ENCODE measurements at regions not wholly inside any gene's neighbourhood (a gene's known extent, or its start where the extent isn't known, plus 50 kb on each side); places are given as distances from the start of the nearest gene placed in this dataset.

- Mint-ChIP-seq H3K27ac (no peak overlapping the region), H3K27me3 (peaks cover 50% of the 10 kb centered on the region), H3K9me3 (peaks cover 11% of the 10 kb centered on the region), H3K4me3 (no peak overlapping the region), H3K4me1 (ENCODE audit: unreplicated experiment) (no peaks in the 10 kb centered on the region), H3K36me3 (no peaks in the 10 kb centered on the region)
- no peak for TF ChIP-seq CTCF (conservative IDR thresholded peaks at IDR 0.05)
- no peak for DNase-seq (ENCODE audit: extremely low spot score, unreplicated experiment)
Measured at GRCh38 chr15:79213650-79214049, 68.9 kb upstream of the ANKRD34C start.

DNA sequence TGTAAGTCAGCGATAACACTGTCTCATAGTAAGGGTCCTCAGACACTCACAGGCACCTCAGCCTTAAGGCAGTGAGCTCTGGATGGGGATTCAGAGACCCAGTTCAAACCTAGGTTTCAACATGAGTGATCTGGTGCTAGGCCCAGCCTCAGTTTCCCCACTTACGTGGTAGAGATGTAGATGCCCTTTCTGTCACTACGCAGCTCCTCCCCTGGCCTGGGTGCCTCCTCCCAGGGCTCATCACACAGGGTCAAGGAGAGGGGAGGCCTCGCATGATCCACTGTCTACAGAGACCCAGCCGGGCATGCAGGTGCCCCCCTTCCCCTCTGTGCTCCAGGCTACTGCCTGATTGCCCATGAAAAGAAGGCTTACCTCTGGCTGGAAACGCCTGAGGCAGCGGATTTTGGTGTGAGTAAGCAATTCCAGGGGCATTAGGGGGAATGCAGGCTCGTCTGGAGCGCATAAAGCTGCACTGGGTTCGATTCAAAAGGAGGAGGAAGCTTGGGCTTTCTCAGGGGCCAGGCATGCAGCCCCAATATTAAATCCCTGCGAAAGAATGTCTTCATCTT lies 69.8 kb upstream of the ANKRD34C start:
- Mint-ChIP-seq H3K27ac (no peak overlapping the region), H3K4me1 (ENCODE audit: unreplicated experiment) (no peaks in the 10 kb centered on the region), H3K4me3 (no peak overlapping the region), H3K9me3 (peaks cover 11% of the 10 kb centered on the region), H3K27me3 (peaks cover 57% of the 10 kb centered on the region), H3K36me3 (no peaks in the 10 kb centered on the region)
- no peak for TF ChIP-seq CTCF (conservative IDR thresholded peaks at IDR 0.05)
- DNase-seq (ENCODE audit: extremely low spot score, unreplicated experiment): no peak

DNA sequence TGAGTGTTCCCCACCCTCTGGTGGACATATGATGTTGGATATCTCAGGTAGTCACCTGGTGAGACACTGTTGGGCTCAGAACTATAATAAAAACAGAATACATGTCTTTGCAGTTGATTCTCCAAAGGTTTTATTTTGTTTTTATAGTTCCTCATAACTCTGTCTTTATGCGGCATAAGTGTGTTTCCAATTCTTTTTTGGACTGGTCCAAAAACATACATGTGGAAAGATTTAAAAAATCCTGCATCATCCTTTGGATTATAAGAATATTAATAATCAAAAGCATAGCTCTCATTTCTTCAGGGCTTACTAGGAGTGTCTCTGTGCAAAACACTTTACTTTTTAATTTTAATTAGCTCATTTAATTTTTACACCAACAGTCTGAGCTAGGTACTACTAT lies 71.0 kb upstream of the ANKRD34C start:
- Mint-ChIP-seq H3K4me3 (no peak overlapping the region), H3K9me3 (peaks cover 3% of the 10 kb centered on the region), H3K4me1 (ENCODE audit: unreplicated experiment) (no peaks in the 10 kb centered on the region), H3K36me3 (no peaks in the 10 kb centered on the region), H3K27ac (no peak overlapping the region), H3K27me3 (peaks cover 53% of the 10 kb centered on the region)
- no peak for DNase-seq (ENCODE audit: extremely low spot score, unreplicated experiment)
- TF ChIP-seq CTCF (conservative IDR thresholded peaks at IDR 0.05): no peak

DNA sequence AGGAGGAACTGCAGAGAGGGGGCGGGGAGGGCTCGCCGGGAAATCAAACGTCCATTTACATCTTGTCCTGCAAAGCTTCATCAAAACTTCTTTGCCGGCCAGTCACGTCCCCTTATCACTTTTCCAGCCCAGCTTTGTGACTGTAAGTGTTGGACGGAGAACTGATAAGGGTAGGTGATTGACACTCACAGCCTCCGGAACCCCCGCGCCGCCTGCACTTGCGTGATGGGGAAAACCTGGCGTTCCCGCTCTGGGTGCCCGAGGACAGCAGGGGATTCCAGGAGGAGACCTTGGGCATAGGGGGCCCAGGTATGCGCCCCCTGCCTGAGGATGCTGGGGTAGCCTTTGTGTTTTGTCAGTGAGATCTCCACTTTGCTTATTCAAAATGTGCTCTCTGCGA lies 72.8 kb upstream of the ANKRD34C start:
- Mint-ChIP-seq H3K36me3 (no peaks in the 10 kb centered on the region), H3K4me1 (ENCODE audit: unreplicated experiment) (no peaks in the 10 kb centered on the region), H3K27me3 (peaks cover 64% of the 10 kb centered on the region), H3K27ac (no peak overlapping the region), H3K9me3 (no peaks in the 10 kb centered on the region), H3K4me3 (peak overlapping the region; percentile 36)
- peak; percentile 65 for TF ChIP-seq CTCF (conservative IDR thresholded peaks at IDR 0.05)
- DNase-seq (ENCODE audit: extremely low spot score, unreplicated experiment): no peak

GRCh38 chr15:79209116-79209515 lies 73.4 kb upstream of the ANKRD34C start:
- Mint-ChIP-seq H3K9me3 (no peaks in the 10 kb centered on the region), H3K36me3 (no peaks in the 10 kb centered on the region), H3K4me3 (no peak overlapping the region), H3K27ac (no peak overlapping the region), H3K4me1 (ENCODE audit: unreplicated experiment) (no peaks in the 10 kb centered on the region), H3K27me3 (peaks cover 64% of the 10 kb centered on the region)
- no peak for TF ChIP-seq CTCF (conservative IDR thresholded peaks at IDR 0.05)
- no peak for DNase-seq (ENCODE audit: extremely low spot score, unreplicated experiment)

DNA sequence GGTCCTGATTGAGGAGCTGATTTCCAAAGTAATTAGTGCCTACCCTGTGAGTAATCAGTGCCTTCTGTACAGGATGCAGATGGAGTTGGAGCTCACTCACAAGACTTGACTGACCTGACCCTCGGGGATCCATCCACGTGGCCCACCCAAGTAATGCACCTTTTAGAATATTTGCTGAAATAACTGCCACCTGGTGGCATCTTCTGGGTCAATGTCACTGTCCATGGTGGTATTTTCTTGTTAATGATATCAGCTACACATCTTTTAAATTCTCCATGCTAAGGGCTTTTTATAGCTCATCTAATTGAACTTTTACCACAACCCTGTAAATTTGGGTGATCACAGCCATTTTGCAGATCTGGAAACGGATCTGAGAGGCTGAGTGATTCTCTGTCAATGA lies 74.3 kb upstream of the ANKRD34C start:
- Mint-ChIP-seq H3K4me1 (ENCODE audit: unreplicated experiment) (no peaks in the 10 kb centered on the region), H3K27me3 (peaks cover 55% of the 10 kb centered on the region), H3K4me3 (no peak overlapping the region), H3K9me3 (no peaks in the 10 kb centered on the region), H3K27ac (no peak overlapping the region), H3K36me3 (no peaks in the 10 kb centered on the region)
- TF ChIP-seq CTCF (conservative IDR thresholded peaks at IDR 0.05): no peak
- no peak for DNase-seq (ENCODE audit: extremely low spot score, unreplicated experiment)

Measured in type B pancreatic cell (in vitro differentiated cells).